Sigmoid colon (tissue), 6 donors: ENCODE measurements at regions not wholly inside any gene's neighbourhood (a gene's known extent, or its start where the extent isn't known, plus 50 kb on each side); places are given as distances from the start of the nearest gene placed in this dataset.

Experiments used
- DNase-seq: peaks from one replicate; pipeline ENCODE4 v3.0.0-alpha.2; 2019
- H3K27ac ChIP-seq, 4 donors: fragments of 200-600 bp; sonication (generic); one replicate each; pipeline ENCODE4 v1.5.1; 2016 to 2019; ENCODE audit warnings: mild to moderate bottlenecking in 1 of 4
- H3K27me3 ChIP-seq, 3 donors: fragments of 200-600 bp; sonication (generic); one replicate each; pipeline ENCODE4 v1.5.1; 2019; ENCODE audit warnings: mild to moderate bottlenecking in 1 of 3
- H3K36me3 ChIP-seq, 4 donors: fragments of 200-600 bp; sonication (generic); one replicate each; pipeline ENCODE4 v1.5.1; 2016 to 2019
- H3K4me1 ChIP-seq, 4 donors: fragments of 200-600 bp; sonication (generic); one replicate each; pipeline ENCODE4 v1.5.1; 2017 to 2019
- H3K4me3 ChIP-seq, 4 donors: fragments of 200-600 bp; sonication (generic); one replicate each; pipeline ENCODE4 v1.5.1; 2017 to 2019; ENCODE audit warnings: mild to moderate bottlenecking in 2 of 4, moderate library complexity in 1 of 4
- H3K9me3 ChIP-seq, 4 donors: fragments of 200-600 bp in 3 of 4; sonication (generic) in 3 of 4; one replicate each; pipeline versions ENCODE4 v1.5.1 to v1.6.1; 2013 to 2019
- CTCF ChIP-seq, 4 experiments: fragments of 450-650 bp in 3 of 4; fragments of 200-600 bp in 1 of 4; IDR thresholded peaks; one replicate each; pipeline ENCODE4 v1.5.1; 2016 to 2019; ENCODE audit warnings: antibody characterized with exemption in 4 of 4, mild to moderate bottlenecking in 3 of 4, moderate library complexity in 2 of 4
- EP300 ChIP-seq, 4 donors: sonication (generic); formaldehyde crosslinking; IDR thresholded peaks; one replicate each; pipeline ENCODE4 v1.6.1; 2017; ENCODE audit warnings: antibody characterized with exemption in 4 of 4
- POLR2A ChIP-seq, 2 donors: fragments of 450-650 bp; IDR thresholded peaks; one replicate each; pipeline ENCODE4 v1.6.1; 2016; ENCODE audit warnings: antibody characterized with exemption in 2 of 2, mild to moderate bottlenecking in 2 of 2, moderate library complexity in 2 of 2
- POLR2AphosphoS5 ChIP-seq, 4 donors: sonication (generic); formaldehyde crosslinking; IDR thresholded peaks; one replicate each; pipeline ENCODE4 v1.6.1; 2017; ENCODE audit warnings: antibody characterized with exemption in 4 of 4
- WGBS, 2 donors: extraction: QIAGEN DNeasy Blood & Tissue Kit; methylation state at CpG; one replicate each; pipeline ENCODE4 v1.1.7; 2013; 5-methylcytosine and 5-hydroxymethylcytosine counted together
- intact Hi-C: fragments of 100-400 bp; cut with DNase I; formaldehyde crosslinking; loops from one replicate; pipeline ENCODE4 v1.15.1; 2023
- donor health status: healthy with polysubstance abuse.
- donor health status: healthy.

- H3K27me3 ChIP-seq = no peaks in the 10 kb centered on the region
- H3K4me1 ChIP-seq = peaks cover 0 to 9% (median 1%) of the 10 kb centered on the region in 4 donors
- no peak for DNase-seq
- WGBS, 2 donors = 17 to 24% methylated on average over 4 of the region's 4 CpGs
- H3K9me3 ChIP-seq = no peaks in the 10 kb centered on the region
- TF ChIP-seq POLR2AphosphoS5 (IDR thresholded peaks at IDR 0.05) (no peak), CTCF (IDR thresholded peaks at IDR 0.05) (peak; percentile 41 to 72 (median 64)), EP300 (IDR thresholded peaks at IDR 0.05) (no peak), POLR2A (IDR thresholded peaks at IDR 0.05) (no peak)
- intact Hi-C loops = loop anchor here (2.0 to 10.0 kb wide), 3 partner anchors 420 to 666 kb away; partner anchors contain the start of gene RPF2
- no peaks in the 10 kb centered on the region for H3K36me3 ChIP-seq
- peak overlapping the region in 2 of 4 donors; percentile 1 to 18 for H3K27ac ChIP-seq
- no peak overlapping the region for H3K4me3 ChIP-seq
These were observed 51.9 kb upstream of the SLC22A16 start for GRCh38 chr6:110528101-110528929.

- intact Hi-C loops = loop anchor here (10.0 kb wide), 2 partner anchors 457 to 667 kb away; partner anchors contain the start of gene RPF2
- TF ChIP-seq POLR2A (IDR thresholded peaks at IDR 0.05) (no peak), EP300 (IDR thresholded peaks at IDR 0.05) (no peak), CTCF (IDR thresholded peaks at IDR 0.05) (no peak), POLR2AphosphoS5 (IDR thresholded peaks at IDR 0.05) (no peak)
- H3K27ac ChIP-seq = no peak overlapping the region
These were observed 51.1 kb upstream of the SLC22A16 start for GRCh38 chr6:110527516-110527915.

GRCh38 chr6:110526726-110527125 is 50.3 kb upstream of the SLC22A16 start:
- intact Hi-C loops = loop anchor here (10.0 kb wide), 2 partner anchors 458 to 668 kb away; partner anchors contain the start of gene RPF2
- H3K36me3 ChIP-seq = no peaks in the 10 kb centered on the region

More at GRCh38 chr6:110527516-110527915, 51.1 kb upstream of the SLC22A16 start:
- Histone ChIP-seq H3K4me3 (no peak overlapping the region), H3K27me3 (no peaks in the 10 kb centered on the region), H3K4me1 (peaks cover 0 to 9% (median 1%) of the 10 kb centered on the region in 4 donors), H3K9me3 (no peaks in the 10 kb centered on the region), H3K36me3 (no peaks in the 10 kb centered on the region)
- 78 to 87% methylated on average over 4 of the region's 4 CpGs for WGBS, 2 donors
- DNase-seq = no peak

More at GRCh38 chr6:110526726-110527125, 50.3 kb upstream of the SLC22A16 start:
- DNase-seq = no peak
- no peak for TF ChIP-seq EP300 (IDR thresholded peaks at IDR 0.05)
- H3K27me3 ChIP-seq = no peaks in the 10 kb centered on the region
- H3K9me3 ChIP-seq = no peaks in the 10 kb centered on the region
- H3K4me3 ChIP-seq = no peak overlapping the region
- H3K4me1 ChIP-seq = peaks cover 0 to 9% (median 1%) of the 10 kb centered on the region in 4 donors
- 72 to 74% methylated on average over 3 of the region's 3 CpGs for WGBS, 2 donors
- H3K27ac ChIP-seq = no peak overlapping the region
